ENCODE measurements at regions not wholly inside any gene's neighbourhood (a gene's known extent, or its start where the extent isn't known, plus 50 kb on each side); places are given as distances from the start of the nearest gene placed in this dataset.

GRCh38 chr12:76263696-76264095 lies 84.5 kb downstream of the BBS10 start:
- H2AFZ ChIP-seq (ENCODE audit: low read length): no peak overlapping the region
- no peaks in the 10 kb centered on the region for H3F3A ChIP-seq (ENCODE audit: insufficient read depth, low read length)
- H3K27ac ChIP-seq (ENCODE audit: low read depth, low read length, poor library complexity, severe bottlenecking): no peak overlapping the region
- no peaks in the 10 kb centered on the region for H3K79me2 ChIP-seq (ENCODE audit: insufficient read depth, low read length)
- H3K9ac ChIP-seq (ENCODE audit: low read length): no peak overlapping the region
- H3K4me2 ChIP-seq (ENCODE audit: low read length): no peak overlapping the region
- H3K9me3 ChIP-seq (ENCODE audit: low read length): 0 out of 2 replicates have a peak, but pooled peaks cover 2% of the 10 kb centered on the region
- H3K4me3 ChIP-seq (ENCODE audit: low read depth, low read length, poor library complexity, severe bottlenecking): no peak overlapping the region
- no peaks in the 10 kb centered on the region for H3K27me3 ChIP-seq (ENCODE audit: insufficient read depth, low read length)
- no peak for TF ChIP-seq EZH2 (IDR thresholded peaks at IDR 0.05; ENCODE audit: borderline replicate concordance, low read length)
- TF ChIP-seq, protein P1, sequence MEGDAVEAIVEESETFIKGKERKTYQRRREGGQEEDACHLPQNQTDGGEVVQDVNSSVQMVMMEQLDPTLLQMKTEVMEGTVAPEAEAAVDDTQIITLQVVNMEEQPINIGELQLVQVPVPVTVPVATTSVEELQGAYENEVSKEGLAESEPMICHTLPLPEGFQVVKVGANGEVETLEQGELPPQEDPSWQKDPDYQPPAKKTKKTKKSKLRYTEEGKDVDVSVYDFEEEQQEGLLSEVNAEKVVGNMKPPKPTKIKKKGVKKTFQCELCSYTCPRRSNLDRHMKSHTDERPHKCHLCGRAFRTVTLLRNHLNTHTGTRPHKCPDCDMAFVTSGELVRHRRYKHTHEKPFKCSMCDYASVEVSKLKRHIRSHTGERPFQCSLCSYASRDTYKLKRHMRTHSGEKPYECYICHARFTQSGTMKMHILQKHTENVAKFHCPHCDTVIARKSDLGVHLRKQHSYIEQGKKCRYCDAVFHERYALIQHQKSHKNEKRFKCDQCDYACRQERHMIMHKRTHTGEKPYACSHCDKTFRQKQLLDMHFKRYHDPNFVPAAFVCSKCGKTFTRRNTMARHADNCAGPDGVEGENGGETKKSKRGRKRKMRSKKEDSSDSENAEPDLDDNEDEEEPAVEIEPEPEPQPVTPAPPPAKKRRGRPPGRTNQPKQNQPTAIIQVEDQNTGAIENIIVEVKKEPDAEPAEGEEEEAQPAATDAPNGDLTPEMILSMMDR (IDR thresholded peaks at IDR 0.05; ENCODE audit: low read length): no peak
- H4K20me1 ChIP-seq (ENCODE audit: insufficient read depth, low read length): no peaks in the 10 kb centered on the region
- H3K9me2 ChIP-seq (ENCODE audit: low read depth, low read length): no peaks in the 10 kb centered on the region
- no peaks in the 10 kb centered on the region for H3K4me1 ChIP-seq (ENCODE audit: insufficient read depth, low read length, severe bottlenecking)
- no peaks in the 10 kb centered on the region for H3K36me3 ChIP-seq (ENCODE audit: insufficient read depth, low read length)

DNA sequence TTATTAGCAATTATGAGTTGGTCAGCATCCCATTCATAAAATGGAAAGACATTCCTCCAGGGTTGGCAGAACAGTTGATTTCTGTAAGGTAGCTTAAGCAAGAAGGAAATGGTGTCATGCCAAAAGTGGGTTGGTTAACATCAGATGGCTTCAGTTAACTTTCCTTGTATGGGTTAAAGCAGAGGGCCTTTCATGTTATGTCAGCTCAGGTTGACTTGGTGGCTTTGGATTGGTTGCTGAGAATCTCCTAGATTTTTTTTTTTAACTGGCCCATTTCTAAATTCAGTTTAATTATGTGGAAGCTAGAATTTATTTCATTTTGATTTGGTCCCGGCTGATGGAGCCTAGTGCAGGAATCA lies 87.8 kb downstream of the BBS10 start:
- Histone ChIP-seq H2AFZ (ENCODE audit: low read length) (no peak overlapping the region), H3K27ac (ENCODE audit: low read depth, low read length, poor library complexity, severe bottlenecking) (no peak overlapping the region), H3K9ac (ENCODE audit: low read length) (no peak overlapping the region), H3K9me2 (ENCODE audit: low read depth, low read length) (no peaks in the 10 kb centered on the region), H3K9me3 (ENCODE audit: low read length) (peaks cover 2% of the 10 kb centered on the region; the same call in 1 of the 2 replicates), H4K20me1 (ENCODE audit: insufficient read depth, low read length) (no peaks in the 10 kb centered on the region), H3K79me2 (ENCODE audit: insufficient read depth, low read length) (no peaks in the 10 kb centered on the region), H3K4me1 (ENCODE audit: insufficient read depth, low read length, severe bottlenecking) (no peaks in the 10 kb centered on the region), H3F3A (ENCODE audit: insufficient read depth, low read length) (no peaks in the 10 kb centered on the region), H3K36me3 (ENCODE audit: insufficient read depth, low read length) (no peaks in the 10 kb centered on the region), H3K4me3 (ENCODE audit: low read depth, low read length, poor library complexity, severe bottlenecking) (no peak overlapping the region), H3K4me2 (ENCODE audit: low read length) (no peak overlapping the region), H3K27me3 (ENCODE audit: insufficient read depth, low read length) (no peaks in the 10 kb centered on the region)
- no peak for TF ChIP-seq EZH2 (IDR thresholded peaks at IDR 0.05; ENCODE audit: borderline replicate concordance, low read length)
- TF ChIP-seq, protein P1 (IDR thresholded peaks at IDR 0.05; ENCODE audit: low read length): no peak

DNA sequence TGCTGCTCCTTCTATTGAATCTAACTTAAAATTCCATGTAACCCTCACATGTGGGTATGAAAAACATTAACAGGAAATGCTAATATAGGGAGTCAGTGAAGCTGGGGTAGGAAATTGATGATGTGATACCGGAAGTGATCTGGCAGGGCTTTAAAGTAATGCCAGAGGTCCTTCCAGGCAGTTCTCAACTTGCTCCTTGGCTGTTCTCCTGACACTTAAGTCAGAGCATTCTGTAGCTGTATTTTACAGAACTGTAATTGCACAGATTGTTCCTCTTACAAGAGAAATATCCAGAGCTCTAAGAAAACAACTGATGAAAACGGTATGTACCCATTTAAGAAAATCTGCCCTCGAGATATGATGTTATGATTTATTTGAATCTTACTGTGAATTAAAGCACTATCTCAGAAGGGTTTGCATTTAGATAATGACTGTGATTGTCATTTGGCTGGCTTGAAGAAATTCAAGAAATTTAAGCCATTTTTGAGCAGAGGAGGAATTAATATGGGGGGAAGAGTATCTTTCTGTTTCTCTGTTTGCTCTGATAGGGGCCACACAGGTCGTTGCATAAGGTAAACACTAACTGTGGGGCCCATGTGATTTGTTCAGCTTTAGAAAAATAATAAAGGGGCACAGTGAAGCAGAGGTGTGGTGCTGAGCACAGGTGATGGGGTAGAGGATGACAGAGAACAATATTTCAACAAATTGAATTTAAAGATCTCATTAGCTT lies 88.4 kb downstream of the BBS10 start:
- H2AFZ ChIP-seq (ENCODE audit: low read length): no peak overlapping the region
- no peaks in the 10 kb centered on the region for H4K20me1 ChIP-seq (ENCODE audit: insufficient read depth, low read length)

More for the DNA sequence above, 88.4 kb downstream of the BBS10 start:
- H3K4me1 ChIP-seq (ENCODE audit: insufficient read depth, low read length, severe bottlenecking): no peaks in the 10 kb centered on the region
- peaks cover 2% of the 10 kb centered on the region; the same call in 1 of the 2 replicates for H3K9me3 ChIP-seq (ENCODE audit: low read length)
- no peak overlapping the region for H3K9ac ChIP-seq (ENCODE audit: low read length)
- no peak overlapping the region for H3K4me2 ChIP-seq (ENCODE audit: low read length)
- no peaks in the 10 kb centered on the region for H3K27me3 ChIP-seq (ENCODE audit: insufficient read depth, low read length)
- H3F3A ChIP-seq (ENCODE audit: insufficient read depth, low read length): no peaks in the 10 kb centered on the region
- no peaks in the 10 kb centered on the region for H3K9me2 ChIP-seq (ENCODE audit: low read depth, low read length)
- no peak overlapping the region for H3K4me3 ChIP-seq (ENCODE audit: low read depth, low read length, poor library complexity, severe bottlenecking)
- H3K79me2 ChIP-seq (ENCODE audit: insufficient read depth, low read length): no peaks in the 10 kb centered on the region
- TF ChIP-seq, protein P1 (IDR thresholded peaks at IDR 0.05; ENCODE audit: low read length): no peak
- no peak for TF ChIP-seq EZH2 (IDR thresholded peaks at IDR 0.05; ENCODE audit: borderline replicate concordance, low read length)
- H3K36me3 ChIP-seq (ENCODE audit: insufficient read depth, low read length): no peaks in the 10 kb centered on the region
- no peak overlapping the region for H3K27ac ChIP-seq (ENCODE audit: low read depth, low read length, poor library complexity, severe bottlenecking)
